ENCODE measurements at regions not wholly inside any gene's neighbourhood (a gene's known extent, or its start where the extent isn't known, plus 50 kb on each side); places are given as distances from the start of the nearest gene placed in this dataset.

GRCh38 chr2:8445580-8445979 is 236.3 kb upstream of the ID2 start:
- TF ChIP-seq YY1 (IDR thresholded peaks at IDR 0.05; ENCODE audit: extremely low read depth, insufficient replicate concordance, low read depth, low read length) (no peak), FOSL1 (IDR thresholded peaks at IDR 0.05; ENCODE audit: low read depth) (no peak), ELF1 (IDR thresholded peaks at IDR 0.05; ENCODE audit: borderline replicate concordance, low read depth) (no peak), CTCF (IDR thresholded peaks at IDR 0.05 in 2 of 3, conservative IDR thresholded peaks at IDR 0.05 in 1 of 3; ENCODE audit: borderline replicate concordance in 1 of 3, insufficient read depth in 1 of 3, low read depth in 2 of 3, low read length in 2 of 3) (no peak), POLR2A (IDR thresholded peaks at IDR 0.05; ENCODE audit: borderline replicate concordance, extremely low read depth, insufficient read depth, insufficient read length) (no peak), EZH2phosphoT487 (IDR thresholded peaks at IDR 0.05; ENCODE audit: borderline replicate concordance) (no peak), MAX (IDR thresholded peaks at IDR 0.05) (no peak), EZH2 (IDR thresholded peaks at IDR 0.05) (no peak)
